Ovary (tissue), 7 donors: ENCODE measurements at regions not wholly inside any gene's neighbourhood (a gene's known extent, or its start where the extent isn't known, plus 50 kb on each side); places are given as distances from the start of the nearest gene placed in this dataset.

ENCODE experiments used
- DNase-seq, 5 donors: peaks; one replicate each; pipeline ENCODE4 v3.0.0-alpha.2; 2019 to 2020
- H3K27ac ChIP-seq, 2 donors: fragments of 200-600 bp; one replicate each; pipeline versions ENCODE4 v1.5.1 to v1.8.0; 2019 to 2022
- H3K27me3 ChIP-seq: fragments of 200-600 bp; one replicate; pipeline ENCODE4 v1.8.0; 2022
- H3K36me3 ChIP-seq: fragments of 200-600 bp; sonication (generic); one replicate; pipeline ENCODE4 v1.5.1; 2019
- H3K4me1 ChIP-seq: one replicate; pipeline ENCODE4 v1.8.1; 2013; ENCODE audit warnings: mild to moderate bottlenecking, moderate library complexity; ENCODE audit not compliant: insufficient read depth
- H3K4me3 ChIP-seq: fragments of 200-600 bp; sonication (generic); one replicate; pipeline ENCODE4 v1.5.1; 2017
- H3K9me3 ChIP-seq, 2 donors: fragments of 200-600 bp in 1 of 2; sonication (generic) in 1 of 2; one replicate each; pipeline versions ENCODE4 v1.5.1 to v1.8.1; 2013 to 2019; ENCODE audit warnings: mild to moderate bottlenecking in 1 of 2, moderate library complexity in 1 of 2
- EP300 ChIP-seq: sonication (generic); formaldehyde crosslinking; IDR thresholded peaks from one replicate; pipeline ENCODE4 v1.6.1; 2017; ENCODE audit warnings: antibody characterized with exemption
- POLR2A ChIP-seq: fragments of 450-650 bp; IDR thresholded peaks from one replicate; pipeline ENCODE4 v1.6.1; 2017; ENCODE audit warnings: antibody characterized with exemption, mild to moderate bottlenecking, moderate library complexity
- WGBS, 3 donors: extraction: QIAGEN DNeasy Blood & Tissue Kit in 1 of 3; methylation state at CpG; one replicate each; pipeline versions ENCODE4 v1.1.5 to v1.1.7; 2013 to 2017; 5-methylcytosine and 5-hydroxymethylcytosine counted together
- intact Hi-C, 4 donors: fragments of 100-400 bp; cut with DNase I; formaldehyde crosslinking; loops; one replicate each; pipeline versions ENCODE4 v1.11.0 to v1.15.1; 2022 to 2023
- TF ChIP-seq, protein P1 (sequence below), 3 donors: fragments of 450-650 bp in 2 of 3; fragments of 200-600 bp in 1 of 3; IDR thresholded peaks; one replicate each; pipeline versions ENCODE4 v1.5.1 to v1.8.0; 2016 to 2022; ENCODE audit warnings: antibody characterized with exemption in 3 of 3, mild to moderate bottlenecking in 1 of 3
- donor health status: DM: no; HTN: no; CAD: no; lungs with moderate emphysema.
- donor health status: DM: no; HTN: no; CAD: no.
- donor health status: Bipolar disorder and iron deficiency.
- donor health status: DM: no; HTN: no; CAD: no.
- donor health status: DM: yes; HTN: yes; CAD: no.

DNA sequence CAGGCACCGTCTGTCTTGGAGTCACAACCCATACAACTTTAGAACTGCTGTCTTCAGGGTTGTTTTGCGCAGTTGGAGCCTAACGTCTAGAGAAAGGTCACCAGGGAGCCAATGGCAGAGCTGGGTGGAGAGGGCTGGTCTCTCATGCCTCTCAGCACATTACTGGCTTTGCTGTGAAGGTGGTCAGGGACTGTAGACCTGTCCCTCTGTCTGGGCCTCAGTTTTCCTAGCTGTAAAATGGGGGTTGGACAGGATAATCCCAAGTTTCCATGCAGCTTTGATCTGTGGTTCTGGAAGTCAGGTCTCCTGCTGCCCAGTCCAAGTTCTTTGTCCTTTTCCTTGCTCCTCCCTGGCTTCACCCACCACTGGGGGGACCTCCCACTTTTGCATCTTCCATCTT is 52.2 kb upstream of the EPB41L1 start:
- intact Hi-C loops: no loop called here

DNA sequence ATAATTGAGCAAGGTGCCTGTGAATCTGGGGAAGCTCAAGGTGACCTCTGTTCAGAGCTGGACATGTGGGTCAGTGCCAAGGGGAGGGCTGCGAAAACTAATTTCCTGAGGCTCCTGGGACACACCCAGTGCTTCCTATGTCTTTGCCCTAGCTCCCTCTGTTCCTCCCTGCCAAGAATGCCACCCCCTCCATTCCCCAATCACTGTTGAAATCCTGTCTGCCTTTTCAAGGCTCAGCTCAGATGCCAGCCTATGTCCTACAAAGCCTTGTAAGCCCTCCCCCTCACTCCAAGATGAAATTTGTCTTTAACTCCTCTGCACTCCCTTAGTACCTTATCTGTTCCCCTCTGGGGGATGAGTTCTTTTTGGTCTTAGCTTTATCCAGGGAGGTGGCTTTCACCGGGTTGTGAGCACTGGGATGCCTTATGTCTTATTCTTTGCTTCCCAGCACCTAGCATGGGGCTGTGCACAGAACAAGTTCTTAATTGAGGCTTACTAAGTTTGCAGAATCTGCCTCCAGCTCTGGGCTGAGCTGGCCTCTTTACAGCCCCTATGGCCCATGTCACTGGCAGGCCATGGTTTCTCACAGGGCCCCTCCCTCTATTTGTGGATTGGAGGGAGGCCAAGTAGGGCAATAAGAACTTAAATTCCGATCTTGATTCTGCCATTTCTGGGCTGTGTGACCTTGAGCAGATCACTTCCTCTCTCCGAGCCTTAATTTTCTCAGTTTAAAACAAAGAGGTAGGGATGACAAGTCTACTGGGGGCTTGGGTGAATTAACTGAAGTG is 51.5 kb upstream of the EPB41L1 start:
- H3K36me3 ChIP-seq: no peaks in the 10 kb centered on the region
- no peak overlapping the region for H3K27ac ChIP-seq
- no peak overlapping the region for H3K4me3 ChIP-seq
- DNase-seq: no peak
- no peaks in the 10 kb centered on the region for H3K4me1 ChIP-seq
- H3K9me3 ChIP-seq: no peaks in the 10 kb centered on the region
- TF ChIP-seq, protein P1, sequence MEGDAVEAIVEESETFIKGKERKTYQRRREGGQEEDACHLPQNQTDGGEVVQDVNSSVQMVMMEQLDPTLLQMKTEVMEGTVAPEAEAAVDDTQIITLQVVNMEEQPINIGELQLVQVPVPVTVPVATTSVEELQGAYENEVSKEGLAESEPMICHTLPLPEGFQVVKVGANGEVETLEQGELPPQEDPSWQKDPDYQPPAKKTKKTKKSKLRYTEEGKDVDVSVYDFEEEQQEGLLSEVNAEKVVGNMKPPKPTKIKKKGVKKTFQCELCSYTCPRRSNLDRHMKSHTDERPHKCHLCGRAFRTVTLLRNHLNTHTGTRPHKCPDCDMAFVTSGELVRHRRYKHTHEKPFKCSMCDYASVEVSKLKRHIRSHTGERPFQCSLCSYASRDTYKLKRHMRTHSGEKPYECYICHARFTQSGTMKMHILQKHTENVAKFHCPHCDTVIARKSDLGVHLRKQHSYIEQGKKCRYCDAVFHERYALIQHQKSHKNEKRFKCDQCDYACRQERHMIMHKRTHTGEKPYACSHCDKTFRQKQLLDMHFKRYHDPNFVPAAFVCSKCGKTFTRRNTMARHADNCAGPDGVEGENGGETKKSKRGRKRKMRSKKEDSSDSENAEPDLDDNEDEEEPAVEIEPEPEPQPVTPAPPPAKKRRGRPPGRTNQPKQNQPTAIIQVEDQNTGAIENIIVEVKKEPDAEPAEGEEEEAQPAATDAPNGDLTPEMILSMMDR (IDR thresholded peaks at IDR 0.05): no peak
- TF ChIP-seq POLR2A (no peak), EP300 (no peak)
- intact Hi-C loops: no loop called here
- H3K27me3 ChIP-seq: no peaks in the 10 kb centered on the region
- 19 to 26% (median 25%) methylated on average over 4 of the region's 4 CpGs for WGBS, 3 donors

More for the DNA sequence above, 52.2 kb upstream of the EPB41L1 start:
- H3K4me3 ChIP-seq: no peak overlapping the region
- TF ChIP-seq EP300: no peak
- TF ChIP-seq POLR2A: no peak
- TF ChIP-seq, protein P1 (IDR thresholded peaks at IDR 0.05): no peak
- no peaks in the 10 kb centered on the region for H3K36me3 ChIP-seq
- H3K9me3 ChIP-seq: no peaks in the 10 kb centered on the region
- WGBS, 3 donors: 56 to 62% (median 59%) methylated on average over 3 of the region's 3 CpGs
- no peaks in the 10 kb centered on the region for H3K27me3 ChIP-seq
- H3K27ac ChIP-seq: no peak overlapping the region
- no peak for DNase-seq
- no peaks in the 10 kb centered on the region for H3K4me1 ChIP-seq

DNA sequence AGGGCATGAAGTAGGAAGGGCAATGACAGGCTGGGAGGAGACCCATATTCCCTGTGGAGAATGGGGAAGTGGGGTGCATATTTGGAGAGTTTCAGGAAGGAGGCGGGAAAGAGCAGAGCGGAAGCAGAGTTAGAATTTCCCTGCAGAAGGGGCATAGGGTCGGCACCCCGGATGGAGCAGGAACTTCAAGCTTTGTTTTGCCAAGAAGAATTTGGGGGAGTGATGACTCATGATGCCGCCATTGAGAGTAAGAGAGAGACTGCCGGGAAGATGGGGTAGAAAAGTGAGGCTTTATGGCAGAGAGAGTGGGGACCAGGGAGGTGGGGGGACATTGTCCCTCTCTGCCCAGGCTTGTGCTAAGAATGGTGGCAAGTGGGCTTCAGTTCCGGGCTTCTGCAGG is 50.3 kb upstream of the EPB41L1 start:
- DNase-seq: no peak
- H3K27me3 ChIP-seq: no peaks in the 10 kb centered on the region
- H3K36me3 ChIP-seq: no peaks in the 10 kb centered on the region
- H3K9me3 ChIP-seq: no peaks in the 10 kb centered on the region
- no peaks in the 10 kb centered on the region for H3K4me1 ChIP-seq
- H3K27ac ChIP-seq: no peak overlapping the region
- intact Hi-C loops: no loop called here
- 72 to 74% (median 73%) methylated on average over 7 of the region's 7 CpGs for WGBS, 3 donors
- TF ChIP-seq, protein P1 (IDR thresholded peaks at IDR 0.05): no peak
- no peak overlapping the region for H3K4me3 ChIP-seq
